A673 (cell line): ENCODE measurements at regions not wholly inside any gene's neighbourhood (a gene's known extent, or its start where the extent isn't known, plus 50 kb on each side); places are given as distances from the start of the nearest gene placed in this dataset.

Source experiments
- BruUV-seq: library from RNA; stranded (reverse); fragments of 400-500 nt; replicated peaks from 2 replicates; lab custom pipeline; 2021; lab: Mats Ljungman, UMichigan
- CTCF ChIA-PET: fragments of 300-600 bp; sonication (Branson Sonifier 250); formaldehyde crosslinking; loops from one replicate; lab custom pipeline; 2022; ENCODE audit warnings: antibody characterized with exemption; lab: Charles Lee
- POLR2A ChIA-PET: fragments of 300-600 bp; sonication (Branson Sonifier 250); formaldehyde crosslinking; loops from one replicate; lab custom pipeline; 2022; ENCODE audit warnings: antibody characterized with exemption; ENCODE audit not compliant: low non-redundant PET; lab: Charles Lee
- DNase-seq: peaks from one replicate; pipeline ENCODE4 v3.0.0-alpha.2; 2015; ENCODE audit warnings: low spot score
- H3K27ac ChIP-seq: fragments of 200-600 bp; sonication (generic); 2 replicates; pipeline ENCODE4 v1.5.1; 2016; ENCODE audit warnings: mixed run types, low read depth, mild to moderate bottlenecking, mixed read lengths, antibody characterized with exemption, low read length; ENCODE audit not compliant: poor library complexity, severe bottlenecking
- H3K27me3 ChIP-seq: fragments of 200-600 bp; sonication (generic); replicated peaks from 2 replicates; pipeline ENCODE4 v1.6.1; 2017; ENCODE audit warnings: mixed run types, low read depth, mild to moderate bottlenecking, mixed read lengths, antibody characterized with exemption, low read length; ENCODE audit not compliant: insufficient read depth, poor library complexity
- H3K36me3 ChIP-seq: fragments of 200-600 bp; sonication (generic); 2 replicates; pipeline ENCODE4 v1.6.1; 2016; ENCODE audit warnings: mixed run types, mild to moderate bottlenecking, mixed read lengths, antibody characterized with exemption, low read length; ENCODE audit not compliant: insufficient read depth, poor library complexity, severe bottlenecking
- H3K4me1 ChIP-seq: fragments of 200-600 bp; sonication (generic); 2 replicates; pipeline ENCODE4 v1.6.1; 2017; ENCODE audit warnings: mixed run types, mild to moderate bottlenecking, mixed read lengths, antibody characterized with exemption, low read length; ENCODE audit not compliant: insufficient read depth, poor library complexity, severe bottlenecking
- H3K4me3 ChIP-seq: fragments of 200-600 bp; sonication (generic); 2 replicates; pipeline ENCODE4 v1.5.1; 2016; ENCODE audit warnings: low read depth, mixed run types, mild to moderate bottlenecking, mixed read lengths, low read length; ENCODE audit not compliant: poor library complexity, severe bottlenecking
- H3K9me3 ChIP-seq: fragments of 200-600 bp; sonication (generic); 2 replicates; pipeline ENCODE4 v1.6.1; 2016; ENCODE audit warnings: mixed run types, low read depth, mild to moderate bottlenecking, mixed read lengths, antibody characterized with exemption, low read length; ENCODE audit not compliant: poor library complexity, severe bottlenecking
- EZH2 ChIP-seq: fragments of 200-600 bp; sonication (generic); IDR thresholded peaks from 2 replicates; pipeline ENCODE4 v1.6.1; 2017; ENCODE audit warnings: borderline replicate concordance, low read depth, mild to moderate bottlenecking, mixed read lengths, antibody characterized with exemption, low read length; ENCODE audit not compliant: poor library complexity, severe bottlenecking
- intact Hi-C: fragments of 100-400 bp; cut with micrococcal nuclease; formaldehyde crosslinking; loops from one replicate; pipeline ENCODE4 v1.10.0; 2022; ENCODE audit not compliant: unreplicated experiment
- TF ChIP-seq, protein P1 (sequence below): fragments of 300-800, 200-600 bp; sonication (generic); conservative IDR thresholded peaks from 2 replicates; pipeline ENCODE4 v1.5.1; 2017; ENCODE audit warnings: low read depth, mild to moderate bottlenecking, antibody characterized with exemption, low read length, moderate library complexity, mixed read lengths

DNA sequence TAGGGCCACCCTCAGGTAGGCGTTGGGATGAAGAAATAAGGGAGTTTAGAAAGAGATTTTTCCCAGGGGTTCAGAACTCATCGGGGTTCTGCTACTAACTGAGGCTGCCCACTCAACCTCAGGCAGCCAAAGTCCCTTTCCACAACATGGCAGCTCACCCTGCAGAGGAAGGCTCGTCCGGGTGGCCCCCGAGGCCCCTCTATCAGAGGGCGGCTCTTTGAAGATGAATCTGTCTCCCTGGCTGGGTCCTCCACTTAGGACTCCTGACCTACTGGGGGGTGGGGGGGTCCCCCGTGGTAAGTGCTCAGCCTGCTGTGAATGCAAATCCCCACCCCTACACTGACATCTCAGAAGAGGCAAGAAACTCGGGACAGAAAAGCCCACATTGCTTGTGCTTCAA is 182.9 kb downstream of the SOD2 start:
- Histone ChIP-seq H3K9me3 (no peaks in the 10 kb centered on the region), H3K27me3 (no peaks in the 10 kb centered on the region), H3K4me1 (no peaks in the 10 kb centered on the region), H3K4me3 (no peak overlapping the region), H3K36me3 (no peaks in the 10 kb centered on the region), H3K27ac (no peak overlapping the region)
- intact Hi-C loops = no loop called here
- no TSS peak for BruUV-seq
- DNase-seq = no peak
- CTCF ChIA-PET = no interaction called here
- POLR2A ChIA-PET = no interaction called here
- TF ChIP-seq, protein P1, sequence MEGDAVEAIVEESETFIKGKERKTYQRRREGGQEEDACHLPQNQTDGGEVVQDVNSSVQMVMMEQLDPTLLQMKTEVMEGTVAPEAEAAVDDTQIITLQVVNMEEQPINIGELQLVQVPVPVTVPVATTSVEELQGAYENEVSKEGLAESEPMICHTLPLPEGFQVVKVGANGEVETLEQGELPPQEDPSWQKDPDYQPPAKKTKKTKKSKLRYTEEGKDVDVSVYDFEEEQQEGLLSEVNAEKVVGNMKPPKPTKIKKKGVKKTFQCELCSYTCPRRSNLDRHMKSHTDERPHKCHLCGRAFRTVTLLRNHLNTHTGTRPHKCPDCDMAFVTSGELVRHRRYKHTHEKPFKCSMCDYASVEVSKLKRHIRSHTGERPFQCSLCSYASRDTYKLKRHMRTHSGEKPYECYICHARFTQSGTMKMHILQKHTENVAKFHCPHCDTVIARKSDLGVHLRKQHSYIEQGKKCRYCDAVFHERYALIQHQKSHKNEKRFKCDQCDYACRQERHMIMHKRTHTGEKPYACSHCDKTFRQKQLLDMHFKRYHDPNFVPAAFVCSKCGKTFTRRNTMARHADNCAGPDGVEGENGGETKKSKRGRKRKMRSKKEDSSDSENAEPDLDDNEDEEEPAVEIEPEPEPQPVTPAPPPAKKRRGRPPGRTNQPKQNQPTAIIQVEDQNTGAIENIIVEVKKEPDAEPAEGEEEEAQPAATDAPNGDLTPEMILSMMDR = no peak
- TF ChIP-seq EZH2 = no peak

DNA sequence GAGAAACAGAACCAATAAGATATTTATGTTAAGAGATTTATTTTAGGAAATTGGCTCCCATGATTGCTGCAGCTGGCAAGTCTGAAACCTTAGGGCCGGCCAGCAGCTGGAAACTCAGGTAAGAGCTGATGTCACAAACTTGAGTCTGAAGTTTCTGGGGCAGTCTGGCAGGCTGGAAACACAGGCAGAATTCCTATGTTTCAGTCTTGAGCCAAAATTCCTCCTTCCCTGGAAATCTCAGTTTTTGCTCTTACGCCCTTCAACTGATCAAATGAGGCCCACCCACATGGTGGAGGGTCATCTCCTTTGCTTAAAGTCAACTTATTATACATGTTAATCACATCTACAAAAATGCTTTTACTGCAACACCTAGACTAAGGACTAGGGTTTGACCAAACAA is 184.1 kb downstream of the SOD2 start:
- Histone ChIP-seq H3K27me3 (no peaks in the 10 kb centered on the region), H3K9me3 (no peaks in the 10 kb centered on the region), H3K27ac (no peak overlapping the region), H3K4me1 (no peaks in the 10 kb centered on the region), H3K36me3 (no peaks in the 10 kb centered on the region), H3K4me3 (no peak overlapping the region)
- intact Hi-C loops = no loop called here
- no peak for DNase-seq
- CTCF ChIA-PET = no interaction called here
- TF ChIP-seq, protein P1 = no peak
- TF ChIP-seq EZH2 = no peak
- BruUV-seq = no TSS peak
- POLR2A ChIA-PET = no interaction called here

DNA sequence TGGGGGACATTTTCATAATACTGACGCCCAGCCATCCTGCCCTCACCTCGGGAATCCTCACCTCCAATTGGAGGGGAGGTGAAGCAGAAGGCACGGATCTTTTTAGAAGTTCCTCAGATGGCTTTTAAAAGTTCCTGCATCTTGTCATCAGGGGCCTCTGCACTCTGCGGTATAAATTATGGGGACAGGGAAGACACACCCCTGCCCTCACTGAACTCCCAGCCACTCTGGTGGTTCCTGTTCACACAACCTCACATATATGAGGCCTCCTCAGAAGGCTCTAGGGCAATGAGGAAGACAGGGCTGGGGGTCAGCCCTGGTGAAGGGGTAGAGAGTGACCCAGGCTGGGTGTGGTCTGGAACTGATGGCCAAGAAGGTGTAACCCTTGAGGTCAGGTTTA is 187.0 kb downstream of the SOD2 start:
- CTCF ChIA-PET = interaction anchor here (0.6 kb wide), 1 partner anchor 67 kb away, joined by 3 read pairs; no protein-coding TSS in a partner anchor
- POLR2A ChIA-PET = no interaction called here

More for the DNA sequence above, 187.0 kb downstream of the SOD2 start:
- Histone ChIP-seq H3K9me3 (no peaks in the 10 kb centered on the region), H3K4me1 (no peaks in the 10 kb centered on the region), H3K4me3 (no peak overlapping the region), H3K36me3 (no peaks in the 10 kb centered on the region), H3K27ac (no peak overlapping the region), H3K27me3 (no peaks in the 10 kb centered on the region)
- BruUV-seq = no TSS peak
- no peak for TF ChIP-seq EZH2
- TF ChIP-seq, protein P1 = no peak
- no peak for DNase-seq
- intact Hi-C loops = no loop called here
